OCI-M1 (cell line): ENCODE measurements at regions not wholly inside any gene's neighbourhood (a gene's known extent, or its start where the extent isn't known, plus 50 kb on each side); places are given as distances from the start of the nearest gene placed in this dataset.

Source experiments
- DNase-seq: peaks from one replicate; lab custom pipeline; 2025; lab: John Stamatoyannopoulos, UW

DNA sequence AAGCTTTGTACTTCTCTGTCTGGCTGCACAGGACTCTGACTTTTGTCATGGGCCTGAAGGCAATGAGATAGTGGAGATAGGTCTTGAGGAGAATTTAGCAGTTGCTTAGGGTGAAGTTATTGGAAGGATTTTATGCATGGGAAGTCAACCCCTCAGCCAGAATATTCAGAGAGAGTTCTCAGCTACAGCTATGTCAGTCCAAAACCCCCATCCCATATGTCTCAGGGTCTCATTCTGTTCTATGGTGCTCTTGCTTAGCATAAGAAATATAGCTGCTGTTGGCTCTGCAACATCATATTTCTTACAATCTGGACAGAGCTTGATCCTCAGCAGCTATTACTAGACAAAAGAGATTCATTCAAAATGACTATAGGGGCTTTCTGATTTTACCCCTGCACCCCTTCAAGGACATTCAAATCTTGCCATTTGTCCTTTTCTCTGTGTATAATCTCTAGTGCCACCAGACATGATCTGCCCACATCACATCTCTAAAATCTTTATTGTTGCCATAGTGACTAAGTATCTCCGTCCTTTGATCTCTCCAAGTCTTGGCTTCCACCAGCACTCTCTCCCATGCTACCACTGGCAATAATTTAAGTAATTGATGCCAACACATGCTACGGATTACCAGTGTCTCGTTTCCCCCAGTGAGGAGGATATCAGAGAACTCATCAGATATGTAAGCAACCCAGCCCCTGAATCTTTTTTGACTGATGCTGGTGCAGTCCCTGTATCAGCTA is 327.1 kb upstream of the ISX start:
- DNase-seq, result no peak

GRCh38 chr22:34743110-34743751 is 322.7 kb upstream of the ISX start:
- DNase-seq, result no peak

- DNase-seq, result no peak
These were observed 305.5 kb upstream of the ISX start for GRCh38 chr22:34760276-34761008.

DNA sequence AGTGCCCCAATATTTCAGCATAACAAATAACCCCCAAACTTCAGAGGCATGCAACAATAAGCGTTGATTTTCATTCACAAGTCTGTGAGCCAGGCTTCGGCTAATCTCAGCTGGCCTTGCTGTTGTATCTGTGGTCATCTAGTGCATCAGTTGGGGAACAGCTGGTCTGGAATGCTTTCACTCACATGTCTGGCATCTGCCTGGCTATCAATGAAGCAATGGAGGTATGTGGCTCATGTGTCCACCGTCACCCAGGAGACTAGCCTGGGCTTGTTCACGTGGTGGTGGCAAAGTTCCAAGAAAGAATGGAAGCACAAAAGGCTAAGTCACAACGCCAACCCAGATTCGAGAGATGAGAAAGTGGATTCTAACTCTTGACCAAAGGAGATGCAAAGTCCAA is 304.8 kb upstream of the ISX start:
- no peak for DNase-seq

DNA sequence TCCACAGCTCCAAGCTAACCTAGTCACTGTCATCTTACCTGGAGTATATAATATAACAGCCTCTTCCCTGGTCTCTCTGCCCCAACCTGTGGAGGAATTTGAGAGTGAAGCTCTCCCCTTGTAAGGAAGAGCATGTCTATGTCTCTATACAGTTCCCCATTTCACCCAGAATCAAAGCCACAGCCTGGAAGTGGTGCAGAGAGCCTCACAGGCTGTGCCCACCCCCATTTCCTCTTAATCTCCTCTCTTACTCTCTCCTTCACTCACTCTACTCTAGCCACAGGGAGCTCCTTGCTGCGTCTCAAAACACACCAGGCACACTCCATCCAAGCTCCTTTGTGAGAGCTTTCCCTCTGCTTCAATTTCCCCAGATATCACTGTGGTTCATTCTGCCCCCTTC is 302.5 kb upstream of the ISX start:
- peak; percentile 6 for DNase-seq

DNA sequence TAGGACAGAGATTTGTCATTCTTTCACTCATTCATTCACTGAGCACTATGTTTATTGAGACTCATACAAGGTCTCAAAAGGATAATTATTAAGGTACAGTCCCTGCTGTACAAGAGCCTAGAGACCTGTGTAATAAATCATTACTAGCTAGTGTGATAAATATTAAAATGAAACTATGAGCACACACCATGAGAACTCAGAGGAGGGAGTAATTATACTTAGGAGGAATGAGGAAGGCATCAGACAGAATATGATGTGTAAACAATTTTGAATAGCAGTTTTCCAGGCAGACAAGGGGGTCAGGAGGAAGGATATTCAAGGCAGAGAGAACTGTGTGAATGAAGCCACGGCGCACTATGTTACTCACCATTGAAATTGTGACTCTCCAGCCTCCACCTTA is 300.8 kb upstream of the ISX start:
- DNase-seq, result no peak

GRCh38 chr22:34769361-34769760 is 296.6 kb upstream of the ISX start:
- no peak for DNase-seq

DNA sequence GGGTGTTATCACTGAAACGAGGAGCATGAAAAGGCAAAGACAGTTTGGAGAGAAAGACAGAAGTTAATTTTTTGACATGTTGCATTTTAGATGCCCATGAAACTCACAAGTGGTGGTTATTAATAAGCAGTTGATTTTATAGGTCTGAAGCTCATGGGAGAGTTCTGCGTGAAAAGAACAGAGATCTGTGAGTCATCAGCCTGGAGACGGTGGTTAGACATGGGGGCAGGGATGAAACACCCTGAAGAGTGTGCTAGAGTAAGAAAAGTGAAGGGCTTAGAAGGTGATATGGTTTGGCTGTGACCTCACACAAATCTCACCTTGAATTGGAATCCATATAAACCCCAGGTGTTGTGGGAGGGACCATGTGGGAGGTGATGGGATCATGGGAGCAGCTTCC is 289.1 kb upstream of the ISX start:
- no peak for DNase-seq

- DNase-seq, result no peak
These were observed 284.3 kb upstream of the ISX start for GRCh38 chr22:34781681-34782080.

DNA sequence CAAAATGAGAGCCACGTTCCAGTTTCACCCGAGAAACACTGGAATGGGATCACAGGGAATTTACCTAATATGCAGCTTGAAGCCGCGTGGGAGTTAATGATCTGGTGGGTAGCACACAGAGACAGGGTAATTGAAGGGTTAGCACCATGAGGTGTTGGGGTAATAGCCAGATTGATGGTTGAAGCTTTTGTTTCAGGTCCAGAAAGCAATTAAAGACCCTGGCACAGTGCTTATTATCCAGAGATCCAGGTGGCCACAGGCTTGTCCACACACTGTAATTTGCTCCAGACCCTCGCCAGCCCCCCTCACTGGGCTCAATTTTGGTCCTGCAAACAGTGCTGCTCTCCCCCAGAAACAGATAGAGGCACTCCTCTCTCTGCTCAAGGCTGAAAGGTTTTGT is 282.5 kb upstream of the ISX start:
- no peak for DNase-seq

DNA sequence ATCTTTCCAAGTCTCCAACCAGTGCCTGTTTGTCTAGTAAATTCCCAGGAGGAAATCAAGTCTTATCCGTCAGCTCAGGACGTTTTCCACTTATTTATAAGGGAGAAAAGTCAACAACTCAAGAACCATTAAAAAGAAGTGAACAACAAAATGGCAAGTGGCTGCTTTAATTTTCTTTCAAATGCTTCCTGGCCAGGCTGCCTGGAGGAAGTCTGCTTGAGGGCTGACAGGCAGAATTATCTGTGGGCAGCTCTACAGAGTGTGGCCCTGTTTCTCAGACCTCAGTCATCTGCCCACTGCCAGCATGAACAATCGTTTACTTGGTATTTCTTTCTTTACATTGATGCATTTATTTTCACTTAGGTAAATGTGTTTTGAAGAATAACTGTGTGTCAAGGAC is 281.9 kb upstream of the ISX start:
- peak; percentile 60 for DNase-seq

GRCh38 chr22:34797826-34798225 is 268.1 kb upstream of the ISX start:
- no peak for DNase-seq

GRCh38 chr22:34798605-34799004 is 267.4 kb upstream of the ISX start:
- DNase-seq, result no peak

DNA sequence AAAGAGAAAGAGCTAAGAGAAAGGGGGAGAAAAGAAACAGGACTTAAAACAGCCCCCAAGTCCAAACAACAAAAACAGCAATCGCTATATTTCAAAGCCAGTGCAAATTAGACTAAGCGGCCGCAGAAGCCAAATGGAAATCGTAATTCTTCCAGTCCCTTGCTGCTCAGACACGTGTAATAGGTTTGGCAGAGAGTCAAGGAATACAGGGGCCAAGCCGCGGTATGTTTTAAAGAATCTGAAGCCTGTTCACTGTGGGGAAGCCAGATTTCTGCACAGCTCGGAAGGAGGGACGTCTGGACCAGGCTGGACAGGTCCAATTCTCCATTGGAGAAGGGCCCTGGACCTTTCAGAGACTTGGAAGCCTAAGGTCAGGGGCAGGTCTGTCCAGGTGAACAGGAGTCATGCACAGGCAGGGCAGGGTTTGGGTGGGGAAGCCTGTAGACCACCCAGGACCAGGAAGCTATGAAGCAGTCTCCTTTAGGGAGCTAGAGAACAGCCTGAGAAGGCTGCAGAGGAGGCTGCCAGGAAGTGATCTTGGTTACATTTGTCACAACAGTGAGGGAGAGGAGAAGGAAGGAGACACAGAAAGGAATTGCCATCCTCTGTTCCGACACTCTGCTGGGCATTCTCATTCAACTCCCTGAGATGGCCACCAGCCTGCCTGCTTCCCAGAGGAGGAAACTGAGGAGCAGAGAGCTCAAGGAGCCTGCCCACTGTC is 265.5 kb upstream of the ISX start:
- no peak for DNase-seq

DNA sequence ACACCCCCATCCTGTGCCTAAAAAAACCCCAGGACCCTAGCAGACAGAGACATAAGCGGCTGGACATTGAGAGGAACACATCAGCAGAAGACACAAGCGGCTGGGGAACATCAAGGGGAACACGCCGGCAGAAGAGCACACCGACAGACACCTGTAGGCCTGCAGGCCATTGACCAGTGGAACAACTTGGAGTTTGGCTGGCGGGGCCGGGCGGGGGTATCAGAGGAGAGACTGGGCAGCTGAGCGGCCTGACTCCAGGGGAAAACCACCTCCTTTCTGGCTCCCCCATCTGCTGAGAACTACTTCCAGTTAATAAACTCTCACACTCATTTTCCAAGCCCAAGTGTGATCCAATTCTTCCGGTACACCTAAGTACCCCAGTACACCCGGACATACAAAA is 264.7 kb upstream of the ISX start:
- DNase-seq, result no peak

DNA sequence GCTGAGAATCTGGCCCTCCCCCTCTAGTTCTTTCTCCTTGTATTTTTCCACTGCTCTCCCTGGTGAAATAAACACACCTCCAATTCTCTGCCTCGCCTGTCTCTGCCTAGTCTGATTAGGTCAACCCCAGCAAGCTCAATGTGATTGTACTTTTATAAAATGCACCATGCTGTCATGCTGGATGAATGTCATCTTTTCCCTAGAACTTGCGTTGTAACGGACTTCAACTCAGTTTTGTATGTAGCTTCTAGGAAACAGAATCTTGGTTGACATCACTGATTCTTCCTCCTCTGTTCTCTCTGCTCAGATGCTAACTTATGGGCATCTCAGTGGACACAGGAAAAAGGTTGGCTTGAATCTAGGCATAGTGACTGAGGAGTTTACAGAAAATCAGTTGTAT is 261.9 kb upstream of the ISX start:
- no peak for DNase-seq

GRCh38 chr22:34804604-34805003 is 261.4 kb upstream of the ISX start:
- peak; percentile 57 for DNase-seq

- no peak for DNase-seq
These were observed 260.2 kb upstream of the ISX start for GRCh38 chr22:34805771-34806170.

- no peak for DNase-seq
These were observed 257.3 kb upstream of the ISX start for GRCh38 chr22:34808618-34809017.

- no peak for DNase-seq
These were observed 253.3 kb upstream of the ISX start for GRCh38 chr22:34812631-34813030.

DNA sequence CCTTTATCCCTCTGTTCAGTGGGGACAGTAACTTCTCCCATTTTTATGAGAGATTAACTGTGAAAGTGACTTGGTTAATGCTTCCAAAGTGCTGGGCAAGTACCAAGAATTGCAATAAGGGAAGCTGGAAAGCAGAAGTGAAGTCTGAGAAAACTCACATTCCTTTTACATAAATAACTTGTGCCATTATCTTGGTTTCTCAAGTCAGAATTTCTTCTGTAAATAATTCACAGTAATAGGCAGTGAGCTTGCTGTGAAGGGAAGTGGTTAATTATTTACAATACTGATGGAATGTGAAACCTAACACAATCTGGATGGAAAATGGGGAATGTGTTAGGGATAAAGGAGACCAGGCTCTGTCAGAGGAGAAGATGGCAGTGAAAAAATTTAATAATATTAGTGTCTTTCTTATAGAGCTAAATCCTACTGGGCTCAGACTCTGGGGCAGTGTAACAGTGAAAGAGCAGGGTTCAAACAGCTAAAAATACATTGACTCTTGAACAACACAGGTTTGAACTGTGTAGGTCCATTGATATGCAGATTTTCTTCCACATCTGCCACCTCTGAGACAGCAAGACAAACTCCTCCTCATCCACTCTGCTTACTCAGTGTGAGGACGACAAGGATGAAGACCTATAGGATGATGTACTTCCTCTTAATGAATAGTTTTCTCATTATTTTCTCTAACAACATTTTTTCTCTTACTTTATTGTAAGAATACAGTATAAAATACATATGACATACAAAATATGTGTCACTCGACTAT is 251.5 kb upstream of the ISX start:
- DNase-seq, result peak; percentile 64

DNA sequence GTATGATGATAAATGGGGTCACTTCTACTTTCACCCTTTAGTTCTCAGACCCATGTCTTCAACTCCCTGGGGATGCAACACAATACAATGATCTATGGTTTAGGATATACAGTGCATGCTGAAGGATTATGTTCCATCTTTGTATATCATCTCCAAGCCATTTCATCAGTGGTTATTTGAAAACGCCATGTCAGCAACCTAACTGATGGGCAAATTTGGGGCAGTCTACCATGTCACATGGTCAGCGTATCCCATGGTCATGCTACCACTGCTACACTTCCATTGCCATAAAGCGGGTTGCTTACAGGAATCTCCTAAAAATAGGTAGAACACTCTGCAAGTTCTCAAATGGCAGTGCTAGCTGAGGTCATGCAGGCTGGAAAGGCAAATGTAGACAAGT is 236.5 kb upstream of the ISX start:
- no peak for DNase-seq
